ENCODE measurements at regions not wholly inside any gene's neighbourhood (a gene's known extent, or its start where the extent isn't known, plus 50 kb on each side); places are given as distances from the start of the nearest gene placed in this dataset.

DNA sequence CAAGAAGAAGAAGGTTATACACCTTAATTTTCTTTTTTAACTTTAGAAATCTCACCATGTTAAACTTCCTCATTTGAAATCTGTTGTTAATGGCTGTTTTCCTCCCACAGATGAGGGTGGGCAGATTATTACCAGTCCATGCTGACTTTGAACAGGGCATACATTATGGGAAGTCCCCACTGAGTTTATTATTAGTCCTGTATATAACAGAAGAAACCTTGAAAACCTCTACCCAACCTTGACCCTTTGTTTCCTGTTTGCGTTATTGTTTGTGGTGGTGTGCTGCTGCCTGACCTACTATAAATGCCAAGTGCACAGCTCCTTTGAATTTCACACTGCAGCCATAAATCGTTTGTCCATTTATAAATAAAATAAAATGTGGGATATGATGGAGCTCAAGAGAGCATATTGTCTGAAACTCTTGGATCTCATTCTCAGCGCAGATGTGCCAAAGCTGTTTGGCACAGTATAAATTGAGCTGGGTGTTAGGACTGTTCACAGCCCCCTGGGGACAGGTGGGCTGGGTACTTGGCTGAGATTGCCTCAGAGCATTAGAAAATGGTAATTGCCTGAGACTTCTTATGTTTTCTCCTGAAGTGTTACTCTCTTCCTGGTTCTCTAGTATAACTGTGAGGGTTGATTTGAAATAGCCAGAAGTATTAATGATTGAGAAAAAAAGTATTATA lies 139.6 kb downstream of the SPATA31D1 start:
- no peak for TF ChIP-seq CTCF (IDR thresholded peaks at IDR 0.05 in 2 of 3, conservative IDR thresholded peaks at IDR 0.05 in 1 of 3; ENCODE audit: borderline replicate concordance in 1 of 3, insufficient read depth in 1 of 3, low read depth in 2 of 3, low read length in 2 of 3)
- no peak for TF ChIP-seq POLR2A (IDR thresholded peaks at IDR 0.05; ENCODE audit: borderline replicate concordance, extremely low read depth, insufficient read depth, insufficient read length)
- no peak for TF ChIP-seq EZH2phosphoT487 (IDR thresholded peaks at IDR 0.05; ENCODE audit: borderline replicate concordance)
